OCI-LY3 (cell line): ENCODE measurements at regions not wholly inside any gene's neighbourhood (a gene's known extent, or its start where the extent isn't known, plus 50 kb on each side); places are given as distances from the start of the nearest gene placed in this dataset.
"Not testable (repeated sequence)": the region's sequence is repeated elsewhere in the genome, so short reads cannot be mapped to it uniquely, and the experiment has no call there.

ENCODE experiments used
- CTCF ChIP-seq: fragments of 200-600, 300-600 bp; sonication (generic); IDR thresholded peaks from 2 replicates; pipeline ENCODE4 v1.5.1; 2014; ENCODE audit warnings: antibody characterized with exemption, low read length, low read depth
- EZH2phosphoT487 ChIP-seq: fragments of 200-600 bp; shearing (Covaris generic); IDR thresholded peaks from 2 replicates; pipeline ENCODE4 v1.6.1; 2018; ENCODE audit warnings: antibody characterized with exemption, mixed run types, low read depth

GRCh38 chr7:96829121-96829520, 119.5 kb upstream of the SEM1 start:
- TF ChIP-seq CTCF, EZH2phosphoT487: not testable (repeated sequence)
